CD4-positive, alpha-beta T cell (primary cell): ENCODE measurements at regions not wholly inside any gene's neighbourhood (a gene's known extent, or its start where the extent isn't known, plus 50 kb on each side); places are given as distances from the start of the nearest gene placed in this dataset.
A peak's percentile ranks its signal among the peaks of the same experiment; 100 is the strongest.

ENCODE experiments used
- ATAC-seq: fragments of 200-7000 bp; cut with Tn5 transposase; one replicate; pipeline ENCODE4 v1.10.0; 2022; ENCODE audit warnings: mild to moderate bottlenecking; ENCODE audit not compliant: poor library complexity
- CTCF ChIA-PET: fragments of 350-600 bp; sonication (Branson Sonifier 250); formaldehyde crosslinking; loops from one replicate; lab custom pipeline; 2021; ENCODE audit warnings: antibody characterized with exemption, inconsistent platforms; lab: Charles Lee
- POLR2A ChIA-PET: fragments of 350-600 bp; sonication (Branson Sonifier 250); formaldehyde crosslinking; loops from one replicate; lab custom pipeline; 2021; ENCODE audit warnings: antibody characterized with exemption, inconsistent platforms; lab: Charles Lee
- DNase-seq, 14 experiments: peaks; one replicate each; pipeline ENCODE4 v3.0.0-alpha.2; 2013 to 2020; ENCODE audit warnings: mixed read lengths in 2 of 14
- H3K27ac ChIP-seq, 2 donors: one replicate each; pipeline versions ENCODE4 v1.5.1 to v1.7.0; 2013; ENCODE audit warnings: low read length in 2 of 2, low read depth in 1 of 2, mild to moderate bottlenecking in 1 of 2
- H3K27me3 ChIP-seq, 2 experiments: 1 replicate in 1 of 2; 2 replicates in 1 of 2; pipeline versions ENCODE4 v1.6.1 to v1.7.0; 2013; ENCODE audit warnings: low read length in 2 of 2, control low read depth in 1 of 2, mild to moderate bottlenecking in 1 of 2, moderate library complexity in 1 of 2; ENCODE audit not compliant: insufficient read depth in 2 of 2, control insufficient read depth in 1 of 2
- H3K36me3 ChIP-seq: one replicate; pipeline ENCODE4 v1.6.1; 2013; ENCODE audit warnings: low read length, control low read depth; ENCODE audit not compliant: insufficient read depth
- H3K4me1 ChIP-seq: one replicate; pipeline ENCODE4 v1.6.1; 2013; ENCODE audit warnings: low read length, control low read depth; ENCODE audit not compliant: insufficient read depth
- H3K4me3 ChIP-seq: one replicate; pipeline ENCODE4 v1.5.1; 2013; ENCODE audit warnings: mild to moderate bottlenecking, low read length, moderate library complexity
- H3K9me3 ChIP-seq, 2 experiments: 1 replicate in 1 of 2; 2 replicates in 1 of 2; pipeline versions ENCODE4 v1.6.1 to v1.7.0; 2013; ENCODE audit warnings: low read length in 2 of 2, mild to moderate bottlenecking in 2 of 2, control low read depth in 1 of 2, moderate library complexity in 1 of 2; ENCODE audit not compliant: control insufficient read depth in 1 of 2, insufficient read depth in 1 of 2
- H3K27ac Mint-ChIP-seq: one replicate; pipeline ENCODE4 v1.8.0; 2020; ENCODE audit warnings: mixed read lengths
- H3K27me3 Mint-ChIP-seq: one replicate; pipeline ENCODE4 v1.8.0; 2021; ENCODE audit warnings: mixed read lengths
- H3K36me3 Mint-ChIP-seq: one replicate; pipeline ENCODE4 v1.8.0; 2021; ENCODE audit warnings: low read depth, mixed read lengths
- H3K4me1 Mint-ChIP-seq: one replicate; pipeline ENCODE4 v1.8.0; 2021; ENCODE audit warnings: low read depth, mixed read lengths
- H3K4me3 Mint-ChIP-seq: one replicate; pipeline ENCODE4 v1.8.0; 2020; ENCODE audit warnings: mild to moderate bottlenecking, mixed read lengths
- H3K9me3 Mint-ChIP-seq: one replicate; pipeline ENCODE4 v1.8.0; 2020; ENCODE audit warnings: mixed read lengths
- CTCF ChIP-seq: fragments of 200-600 bp; IDR thresholded peaks from one replicate; pipeline ENCODE4 v1.8.0; 2022; ENCODE audit warnings: antibody characterized with exemption, mild to moderate bottlenecking
- intact Hi-C, 2 experiments: fragments of 100-400 bp; cut with DNase I in 1 of 2; cut with micrococcal nuclease in 1 of 2; formaldehyde crosslinking; loops; one replicate each; pipeline versions ENCODE4 v1.15.1 to v1.9.0; 2023 to 2025; cut with DNase I, micrococcal nuclease

- POLR2A ChIA-PET: no interaction called here
- H3K27ac Mint-ChIP-seq: no peak overlapping the region
- no peak for TF ChIP-seq CTCF
- H3K4me1 Mint-ChIP-seq: peaks cover 7% of the 10 kb centered on the region
- no peak overlapping the region for H3K27ac ChIP-seq
- no peak overlapping the region for H3K4me3 Mint-ChIP-seq
- H3K27me3 ChIP-seq: no peaks in the 10 kb centered on the region
- H3K4me1 ChIP-seq: no peaks in the 10 kb centered on the region
- DNase-seq: peak in 2 of 14 experiments; percentile 18 to 27
- H3K36me3 ChIP-seq: no peaks in the 10 kb centered on the region
- peaks cover 0 to 5% of the 10 kb centered on the region in 2 experiments for H3K9me3 ChIP-seq
- H3K4me3 ChIP-seq: no peak overlapping the region
- CTCF ChIA-PET: no interaction called here
- no peaks in the 10 kb centered on the region for H3K9me3 Mint-ChIP-seq
- H3K27me3 Mint-ChIP-seq: peaks cover 10% of the 10 kb centered on the region
- intact Hi-C loops: loop anchor here in 1 of 2 experiments (10.0 kb wide), 1 partner anchor 157 kb away; the partner anchor contains the start of gene HES1
- ATAC-seq: no peak
- no peaks in the 10 kb centered on the region for H3K36me3 Mint-ChIP-seq
These were observed 158.3 kb upstream of the HES1 start for GRCh38 chr3:193977622-193978021.

- H3K4me1 ChIP-seq: no peaks in the 10 kb centered on the region
- ChIA-PET POLR2A (no interaction called here), CTCF (no interaction called here)
- DNase-seq (no peak), ATAC-seq (no peak)
- peaks cover 3% of the 10 kb centered on the region for H3K4me1 Mint-ChIP-seq
- H3K36me3 ChIP-seq: no peaks in the 10 kb centered on the region
- no peaks in the 10 kb centered on the region for H3K36me3 Mint-ChIP-seq
- H3K27me3 ChIP-seq: no peaks in the 10 kb centered on the region
- no peak overlapping the region for H3K27ac ChIP-seq
- peaks cover 10% of the 10 kb centered on the region for H3K27me3 Mint-ChIP-seq
- intact Hi-C loops: loop anchor here in 1 of 2 experiments (10.0 kb wide), 1 partner anchor 157 kb away; the partner anchor contains the start of gene HES1
- no peak for TF ChIP-seq CTCF
- no peak overlapping the region for H3K4me3 Mint-ChIP-seq
- H3K4me3 ChIP-seq: no peak overlapping the region
- no peaks in the 10 kb centered on the region for H3K9me3 Mint-ChIP-seq
- peaks cover 0 to 5% of the 10 kb centered on the region in 2 experiments for H3K9me3 ChIP-seq
- H3K27ac Mint-ChIP-seq: no peak overlapping the region
These were observed 157.9 kb upstream of the HES1 start for GRCh38 chr3:193978030-193978429.

GRCh38 chr3:193978486-193978885 lies 157.5 kb upstream of the HES1 start:
- intact Hi-C loops: loop anchor here in 1 of 2 experiments (10.0 kb wide), 1 partner anchor 156 kb away; the partner anchor contains the start of gene HES1
- no peaks in the 10 kb centered on the region for H3K36me3 Mint-ChIP-seq
- no peaks in the 10 kb centered on the region for H3K27me3 ChIP-seq
- no peaks in the 10 kb centered on the region for H3K4me1 Mint-ChIP-seq
- H3K9me3 ChIP-seq: peaks cover 0 to 5% of the 10 kb centered on the region in 2 experiments
- H3K4me3 ChIP-seq: no peak overlapping the region
- ATAC-seq (no peak), DNase-seq (no peak)
- ChIA-PET CTCF (no interaction called here), POLR2A (no interaction called here)
- no peak for TF ChIP-seq CTCF
- H3K27me3 Mint-ChIP-seq: peaks cover 5% of the 10 kb centered on the region
- no peaks in the 10 kb centered on the region for H3K9me3 Mint-ChIP-seq
- H3K4me3 Mint-ChIP-seq: no peak overlapping the region
- H3K4me1 ChIP-seq: no peaks in the 10 kb centered on the region
- no peaks in the 10 kb centered on the region for H3K36me3 ChIP-seq
- H3K27ac Mint-ChIP-seq: no peak overlapping the region
- H3K27ac ChIP-seq: no peak overlapping the region
